Non-pigmented ciliary epithelial cell (primary cell): ENCODE measurements at regions not wholly inside any gene's neighbourhood (a gene's known extent, or its start where the extent isn't known, plus 50 kb on each side); places are given as distances from the start of the nearest gene placed in this dataset.
"Not testable (repeated sequence)": the region's sequence is repeated elsewhere in the genome, so short reads cannot be mapped to it uniquely, and the experiment has no call there.

Source experiments
- DNase-seq: peaks from one replicate; pipeline ENCODE4 v3.0.0-alpha.2; 2010; ENCODE audit warnings: low read depth

DNA sequence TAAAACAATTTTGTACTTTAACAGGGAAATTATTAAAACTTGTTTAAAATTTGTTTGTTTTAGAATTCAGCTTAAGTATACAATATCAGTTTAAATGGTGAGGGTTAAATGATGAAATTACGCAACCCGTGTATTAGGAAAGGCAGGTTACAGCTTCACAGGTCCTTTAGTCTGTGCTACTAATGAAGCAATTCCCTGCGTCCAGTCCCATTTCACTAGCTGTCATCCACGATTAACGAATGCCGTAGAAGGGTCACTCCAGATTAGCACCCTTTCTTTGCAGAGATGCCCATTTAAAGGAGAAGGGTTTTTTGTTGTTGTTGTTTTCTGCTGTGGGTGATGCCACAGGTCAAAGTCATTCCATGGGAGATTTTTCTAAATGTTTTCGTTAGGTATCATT is 457.6 kb upstream of the SLC10A2 start:
- DNase-seq, result no peak

DNA sequence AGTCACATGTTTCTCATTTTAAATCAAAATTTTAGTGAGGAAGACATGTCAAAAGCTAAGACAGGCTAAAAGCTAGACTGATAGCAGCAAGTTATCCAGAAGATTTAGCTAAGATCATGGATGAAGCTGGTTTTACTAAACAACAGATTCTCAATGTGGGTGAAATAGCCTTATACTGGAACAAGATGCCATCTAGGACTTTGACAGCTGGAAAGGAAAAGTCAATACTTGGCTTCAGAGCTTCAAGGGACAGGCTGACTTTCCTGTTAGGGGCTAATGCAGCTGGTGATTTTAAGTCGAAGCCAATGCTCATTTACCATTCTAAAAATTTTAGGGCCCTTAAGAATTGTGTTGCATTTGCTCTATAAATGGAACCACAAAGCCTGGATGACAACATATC is 455.3 kb upstream of the SLC10A2 start:
- no peak for DNase-seq

DNA sequence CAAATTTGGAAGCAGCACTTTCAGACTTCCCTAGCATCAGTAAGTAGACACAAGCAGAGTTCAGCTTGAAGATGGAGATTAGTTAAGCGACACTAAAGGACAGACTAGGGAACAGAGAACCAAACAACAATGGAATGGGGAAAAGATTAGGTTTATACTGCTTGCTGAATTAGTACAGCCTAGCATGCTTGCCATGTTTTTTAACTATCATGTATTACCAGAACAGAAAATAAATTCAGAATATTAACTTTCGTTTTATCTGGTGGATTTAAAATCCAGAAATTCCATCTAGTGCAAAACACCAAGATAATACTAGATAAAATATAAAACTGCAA is 451.5 kb upstream of the SLC10A2 start:
- no peak for DNase-seq

DNA sequence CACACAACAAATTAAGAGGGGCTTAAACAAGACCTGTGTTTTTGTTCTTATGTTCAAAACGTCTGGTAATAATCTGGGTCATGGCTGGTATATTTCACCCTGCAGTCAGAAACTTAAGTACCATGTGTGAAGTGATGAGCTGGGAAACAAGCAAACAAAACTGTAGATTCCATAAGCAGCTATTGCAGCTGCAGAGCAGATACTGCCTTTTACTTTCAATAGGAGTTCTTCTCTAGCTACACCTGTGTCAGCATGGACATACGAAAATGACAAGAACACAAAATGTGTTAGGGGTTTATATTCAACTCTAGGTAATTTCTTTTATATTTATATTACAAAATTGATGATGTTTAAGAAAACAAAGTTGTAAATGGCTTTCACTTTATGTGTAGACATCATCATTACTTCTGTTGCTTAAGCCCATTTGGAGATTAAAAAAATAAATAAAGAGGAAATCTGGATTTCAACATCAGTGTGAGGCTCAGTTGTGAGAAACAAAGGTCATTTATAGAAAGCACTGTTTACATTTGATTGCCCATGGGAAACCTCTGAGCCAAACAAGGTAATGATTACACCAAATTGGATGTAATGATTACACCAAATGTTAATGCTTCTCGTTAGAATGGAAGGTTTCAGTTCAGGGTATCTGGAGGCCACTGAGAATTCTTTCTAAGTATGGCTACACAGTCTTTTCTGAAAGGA is 451.0 kb upstream of the SLC10A2 start:
- DNase-seq, result no peak

DNA sequence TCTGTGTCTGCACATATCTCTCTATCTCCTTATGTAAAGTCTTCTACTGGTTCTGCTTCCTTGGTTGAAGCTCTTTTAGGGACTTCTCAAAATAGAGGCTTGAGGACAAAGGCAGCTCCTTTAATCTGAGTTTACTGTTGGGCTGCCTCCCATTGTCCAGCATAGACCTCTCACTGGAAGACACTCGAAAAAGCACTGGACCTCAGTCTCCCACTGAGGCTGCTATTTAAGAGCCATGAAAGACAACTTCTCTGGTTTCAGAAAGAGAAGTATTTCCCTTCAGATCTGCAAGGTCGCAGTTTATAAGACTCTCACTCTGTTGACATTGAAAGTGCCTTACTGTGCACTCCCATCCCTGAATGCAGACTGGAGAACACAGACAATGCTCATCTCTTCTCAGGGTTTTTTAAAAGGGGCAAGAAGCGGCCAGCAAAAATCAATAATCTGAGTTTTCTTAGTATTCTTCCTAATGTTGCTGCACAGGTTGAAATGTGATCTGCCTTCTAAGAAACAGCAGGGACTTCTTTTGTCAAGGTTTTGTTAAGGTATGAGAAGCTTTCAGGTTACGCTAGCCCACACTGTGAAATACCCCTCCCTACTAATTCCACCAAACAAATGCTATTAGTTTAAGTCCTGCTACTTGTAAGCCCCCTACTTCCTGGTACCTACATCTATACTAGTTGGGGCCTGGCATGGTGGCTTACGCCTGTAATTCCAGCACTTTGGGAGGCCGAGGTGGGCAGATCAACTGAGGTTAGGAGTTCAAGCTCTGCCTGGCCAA is 450.0 kb upstream of the SLC10A2 start:
- DNase-seq, result no peak

DNA sequence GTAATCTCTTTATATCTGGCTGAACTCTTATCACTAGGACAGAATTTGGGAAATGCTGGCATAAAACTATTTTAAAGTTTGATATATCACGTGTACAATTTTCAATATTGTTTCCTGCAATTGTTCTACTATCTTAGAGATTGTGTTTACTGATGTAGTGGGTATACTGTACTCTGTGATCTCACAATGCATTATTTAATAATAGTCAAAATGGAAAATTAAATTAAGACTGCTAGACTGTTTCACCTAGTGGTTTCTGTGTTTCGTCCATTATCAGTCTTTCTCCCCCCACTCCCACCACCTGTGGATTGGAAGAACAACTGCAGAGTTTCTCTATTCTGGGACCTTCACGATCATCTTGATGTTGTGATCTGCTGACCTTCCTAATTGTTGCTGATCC is 449.2 kb upstream of the SLC10A2 start:
- no peak for DNase-seq

DNA sequence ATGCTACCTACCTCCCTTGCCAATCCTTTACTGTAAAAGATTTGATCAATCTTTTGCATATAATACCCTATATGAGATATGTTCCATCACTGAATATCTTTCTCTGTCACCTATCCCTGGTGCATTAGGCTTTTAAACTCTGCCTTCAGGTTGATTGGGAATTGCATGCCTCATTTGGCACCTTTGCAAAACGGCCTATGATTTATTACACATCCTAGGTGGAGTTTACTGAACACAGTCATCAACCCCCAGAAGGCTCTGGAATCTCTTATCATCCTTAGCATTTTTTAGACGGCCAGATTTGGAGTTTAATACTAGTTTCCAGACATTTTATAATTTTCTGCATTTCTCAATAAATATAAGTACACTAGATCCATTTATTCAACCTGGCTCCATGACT is 448.4 kb upstream of the SLC10A2 start:
- no peak for DNase-seq

DNA sequence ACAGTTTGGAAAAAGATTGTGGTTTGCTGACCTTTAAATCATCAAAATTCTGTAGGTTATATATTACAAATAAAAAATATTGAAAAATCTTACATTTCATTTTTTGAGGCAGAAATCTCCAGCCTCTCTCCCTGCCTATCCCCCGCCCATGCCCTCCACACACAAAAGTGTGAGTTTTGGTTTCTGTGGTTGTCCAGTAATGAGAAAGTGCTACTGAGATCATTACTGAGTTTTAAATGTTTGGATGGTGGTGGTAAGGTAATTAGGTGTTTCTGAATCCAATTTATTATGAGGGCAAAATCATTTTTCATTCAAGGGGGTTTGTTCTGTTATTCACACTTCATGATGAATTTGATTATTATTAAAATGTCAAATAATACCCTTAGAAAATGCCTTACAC is 448.0 kb upstream of the SLC10A2 start:
- no peak for DNase-seq

DNA sequence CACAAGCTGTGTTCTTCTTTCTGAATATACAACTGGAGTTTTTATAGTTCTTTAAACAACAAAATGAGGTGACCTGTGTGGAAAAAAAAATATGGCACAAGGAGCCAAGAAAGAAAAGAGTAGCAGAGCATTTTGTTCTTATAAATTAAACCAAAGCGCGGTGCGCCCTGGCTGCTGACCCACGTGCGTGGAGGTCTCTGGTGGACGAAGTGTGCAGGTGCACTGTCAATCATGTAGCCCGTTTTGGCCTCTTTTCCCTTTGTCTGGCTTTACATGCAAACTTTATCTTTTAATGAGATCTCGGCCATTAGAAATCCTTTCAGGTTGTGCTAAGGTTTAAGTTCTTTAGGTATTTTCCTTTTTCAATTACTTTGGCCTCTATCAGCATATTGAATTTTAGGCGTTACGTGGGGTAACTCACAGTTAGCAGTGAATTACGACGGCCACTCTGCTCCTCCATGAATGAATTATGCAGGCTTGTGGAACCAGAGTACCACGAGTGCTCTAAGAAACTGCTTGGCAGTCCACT is 443.9 kb upstream of the SLC10A2 start:
- DNase-seq, result no peak

DNA sequence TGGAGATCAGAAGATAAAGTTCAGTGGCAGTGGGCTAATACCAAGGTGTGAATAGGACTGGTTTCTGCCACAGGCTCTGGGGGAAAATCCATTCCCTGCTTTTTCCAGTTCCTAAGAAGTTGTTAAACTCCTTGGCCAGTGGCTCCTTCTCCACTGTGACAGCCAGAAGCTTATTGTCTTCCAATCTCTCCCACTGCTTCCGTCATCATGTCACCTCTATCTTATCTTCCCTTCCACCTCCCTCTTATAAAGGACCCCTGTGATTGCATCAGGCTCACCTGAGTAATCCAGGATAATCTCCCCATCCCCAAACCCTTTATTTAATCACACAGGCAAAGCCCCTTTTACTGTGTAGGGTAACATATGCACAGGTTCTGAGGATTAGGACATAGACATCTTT is 431.2 kb upstream of the SLC10A2 start:
- no peak for DNase-seq

DNA sequence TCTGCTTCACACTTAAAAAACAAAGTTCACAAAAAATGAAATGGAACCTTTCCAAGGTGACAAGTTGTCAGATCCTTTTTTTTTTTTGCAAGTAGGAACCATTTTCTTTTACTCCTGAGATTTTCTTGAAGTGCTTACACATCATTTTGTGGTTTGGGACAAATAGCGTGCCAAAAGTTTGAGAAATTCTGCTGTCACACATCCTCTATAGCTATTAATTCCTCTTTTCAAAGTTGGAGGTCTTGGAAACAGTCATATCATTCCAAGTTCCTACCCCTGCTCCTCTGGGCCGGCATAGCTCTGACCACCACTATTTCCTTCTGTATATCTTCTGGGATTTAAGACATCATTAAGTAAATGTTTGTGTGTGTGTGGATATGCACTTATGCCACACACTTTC is 421.6 kb upstream of the SLC10A2 start:
- DNase-seq, result no peak

DNA sequence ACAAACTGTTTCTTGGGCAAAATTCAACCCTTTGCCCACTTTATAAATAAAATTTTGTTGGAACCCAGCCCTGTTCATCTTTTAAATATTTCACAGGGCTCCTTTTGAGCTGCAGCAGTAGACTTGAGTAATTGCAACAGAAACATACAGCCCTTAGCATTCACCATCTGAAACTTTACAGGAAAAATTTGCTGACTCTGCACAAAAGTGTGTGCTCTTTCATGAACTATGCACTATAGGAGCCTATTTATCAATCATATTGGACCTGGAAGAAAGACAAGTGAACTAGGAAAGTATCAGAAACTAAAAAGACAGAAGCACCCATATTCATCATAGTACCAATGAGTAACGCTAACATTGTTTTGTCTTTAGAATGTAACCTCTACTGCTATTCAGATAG is 406.9 kb upstream of the SLC10A2 start:
- no peak for DNase-seq

DNA sequence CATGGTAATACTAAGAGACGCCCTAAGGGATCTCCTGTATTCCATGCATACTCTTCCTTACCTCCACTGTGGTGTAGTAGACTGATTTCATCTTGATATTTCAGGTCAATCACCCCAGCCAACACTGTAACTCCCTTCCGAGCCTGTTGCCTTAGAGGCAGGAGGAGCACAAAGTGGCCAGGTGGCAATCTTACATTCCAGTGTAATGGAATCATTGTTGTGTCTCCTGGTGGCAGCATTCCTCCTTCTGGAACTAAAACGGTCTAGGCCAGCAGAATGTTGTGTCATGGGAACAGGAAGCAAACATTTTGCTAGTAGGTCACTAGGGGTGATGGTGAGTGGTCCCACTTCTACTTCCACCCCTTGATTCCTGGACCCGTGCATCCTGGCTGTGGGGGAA is 405.7 kb upstream of the SLC10A2 start:
- no peak for DNase-seq

DNA sequence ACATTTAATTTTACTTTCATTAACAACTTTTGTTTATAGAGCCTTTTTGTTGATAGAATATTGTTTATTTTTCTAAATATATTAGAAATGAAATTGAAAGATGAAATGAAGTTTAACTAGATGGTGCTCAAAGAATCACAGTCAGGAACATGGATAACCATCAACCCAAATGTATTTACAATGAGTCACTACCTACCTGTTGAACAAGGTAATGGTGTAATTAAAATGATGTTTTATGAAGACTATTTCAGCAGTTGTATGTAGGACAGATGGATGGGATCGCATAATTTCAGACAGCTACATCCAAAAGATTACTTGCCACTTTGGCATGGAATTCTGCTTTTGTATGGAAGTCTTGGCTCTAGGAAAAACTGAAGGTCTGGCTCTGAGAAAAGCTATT is 403.6 kb upstream of the SLC10A2 start:
- DNase-seq, result no peak

DNA sequence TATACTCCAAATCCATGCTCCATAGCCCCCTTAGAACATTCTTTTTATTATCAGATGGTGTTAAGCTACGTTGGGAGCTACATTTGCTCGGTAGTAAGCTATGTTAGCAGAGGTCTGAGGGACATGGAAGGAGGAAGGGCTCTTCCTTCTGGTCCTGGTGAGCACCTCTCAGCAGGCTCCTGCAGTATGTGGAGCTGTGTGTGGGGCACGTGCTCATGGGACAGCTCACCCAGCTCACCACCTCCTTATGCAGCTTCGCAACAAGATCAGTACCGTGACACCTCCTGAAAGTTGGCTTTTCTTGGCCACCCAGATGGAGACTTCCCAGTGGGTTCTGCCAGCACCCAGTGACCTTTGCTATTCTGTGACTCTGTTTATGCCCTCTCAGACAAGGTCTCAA is 400.5 kb upstream of the SLC10A2 start:
- no peak for DNase-seq

DNA sequence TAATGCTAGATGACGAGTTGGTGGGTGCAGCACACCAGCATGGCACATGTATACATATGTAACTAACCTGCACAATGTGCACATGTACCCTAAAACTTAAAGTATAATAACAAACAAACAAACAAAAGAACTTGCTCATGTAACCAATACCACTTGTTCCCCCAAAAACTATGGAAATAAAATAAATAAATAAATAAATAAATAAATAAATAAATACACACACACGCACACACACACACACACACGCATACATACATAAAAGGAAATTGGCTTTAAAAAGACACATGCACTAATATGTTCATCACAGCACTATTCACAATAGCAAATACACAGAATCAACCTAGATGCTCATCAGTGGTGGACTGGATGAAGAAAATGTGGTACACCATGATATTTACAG is 394.0 kb upstream of the SLC10A2 start:
- DNase-seq, result not testable (repeated sequence)

DNA sequence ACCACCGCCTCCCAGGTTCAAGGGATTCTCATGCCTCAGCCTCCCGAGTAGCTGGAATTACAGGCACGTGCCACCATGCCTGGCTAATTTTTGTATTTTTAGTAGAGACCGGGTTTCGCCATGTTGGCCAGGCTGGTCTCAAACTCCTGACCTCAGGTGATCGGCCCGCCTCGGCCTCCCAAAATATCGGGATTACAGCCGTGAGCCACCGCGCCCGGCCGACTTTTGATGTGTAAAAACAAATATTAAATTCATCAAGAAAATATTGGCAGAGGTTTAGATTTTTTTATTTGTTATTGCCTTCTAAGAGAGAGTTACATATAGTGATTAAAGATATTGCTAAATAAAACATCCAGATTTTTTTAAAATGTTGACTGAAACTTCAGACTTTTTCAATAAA is 390.8 kb upstream of the SLC10A2 start:
- not testable (repeated sequence) for DNase-seq

DNA sequence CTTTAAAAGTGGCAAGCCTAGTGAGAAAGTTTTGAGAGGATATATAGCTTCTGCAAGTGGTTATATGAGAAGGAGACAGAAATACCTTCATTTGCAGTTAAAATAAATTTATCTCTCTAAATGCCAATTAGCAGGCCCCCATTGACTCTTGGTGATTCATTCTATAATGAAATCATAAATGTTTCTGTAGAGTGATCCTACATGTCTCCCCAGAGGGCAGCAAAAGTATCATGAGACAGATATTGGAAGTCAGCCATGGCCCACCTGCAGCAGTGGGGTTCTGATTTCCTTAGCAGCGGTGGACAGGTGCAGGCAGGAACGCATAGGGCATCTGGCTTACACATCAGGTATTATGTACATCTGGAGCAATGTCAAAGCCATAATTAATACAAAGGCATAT is 385.4 kb upstream of the SLC10A2 start:
- no peak for DNase-seq

DNA sequence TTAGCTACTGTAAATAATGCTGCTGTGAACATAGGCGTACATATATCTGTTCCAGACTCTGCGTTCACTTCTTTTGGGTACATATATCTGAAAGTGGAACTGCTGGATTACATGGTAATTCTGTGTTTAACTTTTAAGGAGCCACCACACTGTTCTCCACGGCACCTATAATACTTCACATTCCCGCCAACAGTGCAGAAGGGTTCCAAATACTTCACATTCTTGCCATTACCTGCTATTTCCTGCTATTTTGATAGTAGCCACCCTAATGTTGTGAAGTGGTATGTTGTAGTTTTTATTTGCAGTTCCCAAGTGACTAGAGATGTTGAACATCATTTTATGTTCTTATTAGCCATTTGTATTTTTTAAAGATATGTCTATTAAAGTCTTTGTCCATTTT is 377.4 kb upstream of the SLC10A2 start:
- DNase-seq, result no peak

DNA sequence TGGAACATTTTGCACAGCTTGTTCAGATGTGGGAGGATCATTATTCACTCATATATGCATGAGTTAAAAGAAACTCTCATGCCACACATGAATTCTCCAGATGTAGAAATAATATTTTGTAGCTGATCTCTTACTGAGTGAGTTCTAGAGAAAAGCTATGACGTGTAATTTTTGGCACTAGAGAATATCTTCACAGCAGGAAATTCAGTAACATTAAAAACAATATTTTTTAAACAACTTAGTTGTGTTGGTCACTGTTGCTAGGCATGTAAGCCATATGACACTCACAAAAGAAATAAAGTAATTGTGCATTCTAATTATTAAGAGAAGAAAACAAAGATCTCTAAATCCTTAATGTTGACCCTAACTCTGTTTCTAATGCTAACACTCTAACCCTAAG is 371.4 kb upstream of the SLC10A2 start:
- DNase-seq, result no peak

DNA sequence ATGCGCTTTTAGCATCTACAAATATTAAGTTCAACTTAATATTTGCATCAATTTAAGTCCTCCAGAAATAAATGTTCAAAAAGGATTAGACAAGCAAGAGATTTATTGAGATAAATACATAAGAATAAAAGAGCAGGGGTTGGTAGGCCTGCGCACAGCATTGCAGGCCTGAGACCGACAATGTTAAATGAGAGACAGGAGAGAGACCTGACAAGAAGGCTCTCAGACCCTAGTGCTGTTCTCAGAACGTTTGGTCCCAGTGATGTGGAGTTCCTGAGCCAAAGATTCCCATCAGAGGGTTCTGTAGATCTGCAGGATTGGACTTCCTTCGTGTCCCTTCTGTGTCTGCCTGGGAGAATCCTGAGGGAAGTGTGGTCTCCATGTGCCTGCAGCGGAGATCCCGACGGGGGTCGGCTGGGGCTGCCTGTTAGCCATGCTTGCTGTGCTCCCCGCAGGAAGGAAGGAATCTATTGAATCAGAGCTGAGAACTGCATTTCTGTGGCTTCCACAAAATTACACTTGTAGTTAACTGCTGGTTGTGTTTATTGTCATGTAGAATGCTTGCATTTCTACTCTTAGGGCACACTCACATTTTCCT is 369.9 kb upstream of the SLC10A2 start:
- DNase-seq, result no peak

DNA sequence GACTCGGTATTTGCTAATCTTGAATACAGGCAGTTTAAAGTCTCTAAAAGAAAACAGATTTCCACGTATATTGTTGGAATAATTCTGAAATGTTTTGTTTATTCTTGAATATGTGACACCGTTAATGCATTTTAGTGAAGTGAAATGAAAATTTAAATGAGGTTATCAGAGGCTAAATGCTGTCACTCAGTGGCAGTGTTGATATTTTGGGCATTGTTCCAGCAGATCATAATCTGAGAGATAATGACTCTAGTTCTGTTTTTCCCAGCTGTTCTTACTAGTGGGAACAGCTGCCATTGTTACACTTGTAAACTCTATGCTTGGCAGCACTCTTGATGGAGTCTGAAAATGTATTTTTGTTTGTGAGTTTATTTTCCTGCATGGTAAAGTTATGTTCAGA is 365.6 kb upstream of the SLC10A2 start:
- DNase-seq, result no peak

DNA sequence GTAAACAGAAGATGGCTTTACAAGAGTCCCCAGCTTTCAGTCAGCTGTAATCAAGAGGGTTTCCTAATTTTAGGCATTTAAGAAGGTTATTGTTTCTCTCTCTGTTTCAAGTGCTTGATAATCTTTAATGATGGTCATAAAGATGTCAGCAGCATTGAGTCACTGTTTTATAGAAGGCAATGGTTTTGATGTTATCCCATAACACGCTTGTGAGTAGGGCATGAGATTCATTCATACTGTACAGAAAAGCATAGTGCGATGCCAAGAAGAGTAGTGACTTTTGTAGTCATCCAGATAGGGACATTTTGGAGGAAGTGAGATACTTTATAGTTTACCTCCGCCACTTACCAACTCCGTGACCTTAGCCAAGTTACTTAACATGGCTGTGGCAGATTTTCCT is 364.2 kb upstream of the SLC10A2 start:
- no peak for DNase-seq
